ENCODE measurements at regions not wholly inside any gene's neighbourhood (a gene's known extent, or its start where the extent isn't known, plus 50 kb on each side); places are given as distances from the start of the nearest gene placed in this dataset.

DNA sequence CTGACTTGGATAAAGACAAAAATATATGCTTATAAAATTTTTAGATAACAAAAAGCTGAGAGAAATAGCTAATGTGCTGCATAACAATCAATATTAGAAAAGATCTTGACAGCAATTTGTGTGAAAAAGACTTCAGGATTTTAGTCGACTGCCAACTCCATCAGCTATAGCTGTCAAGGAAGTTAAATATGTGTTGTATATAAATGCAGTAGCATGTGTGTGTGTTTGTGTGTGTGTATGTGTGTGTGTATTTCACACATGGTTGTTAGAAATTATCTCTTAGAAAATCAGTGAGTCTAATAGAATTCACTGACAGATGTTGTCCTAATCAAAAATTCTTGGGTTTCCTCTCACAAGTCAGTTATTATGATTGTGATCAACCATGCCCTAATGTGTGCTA, 171.2 kb downstream of the CASP12 start:
- TF ChIP-seq ZNF423 (CRISPR knock-in tag; IDR thresholded peaks at IDR 0.05) (no peak), NR2C2 (CRISPR knock-in tag; IDR thresholded peaks at IDR 0.05) (no peak), SOX15 (CRISPR knock-in tag; IDR thresholded peaks at IDR 0.05) (no peak), FOXK1 (CRISPR knock-in tag; IDR thresholded peaks at IDR 0.05) (no peak), JUN (CRISPR knock-in tag; IDR thresholded peaks at IDR 0.05) (no peak), TEAD4 (CRISPR knock-in tag; IDR thresholded peaks at IDR 0.05) (no peak), ZNF219 (CRISPR knock-in tag; IDR thresholded peaks at IDR 0.05; ENCODE audit: borderline replicate concordance) (no peak)
- TF ChIP-seq, protein P1, sequence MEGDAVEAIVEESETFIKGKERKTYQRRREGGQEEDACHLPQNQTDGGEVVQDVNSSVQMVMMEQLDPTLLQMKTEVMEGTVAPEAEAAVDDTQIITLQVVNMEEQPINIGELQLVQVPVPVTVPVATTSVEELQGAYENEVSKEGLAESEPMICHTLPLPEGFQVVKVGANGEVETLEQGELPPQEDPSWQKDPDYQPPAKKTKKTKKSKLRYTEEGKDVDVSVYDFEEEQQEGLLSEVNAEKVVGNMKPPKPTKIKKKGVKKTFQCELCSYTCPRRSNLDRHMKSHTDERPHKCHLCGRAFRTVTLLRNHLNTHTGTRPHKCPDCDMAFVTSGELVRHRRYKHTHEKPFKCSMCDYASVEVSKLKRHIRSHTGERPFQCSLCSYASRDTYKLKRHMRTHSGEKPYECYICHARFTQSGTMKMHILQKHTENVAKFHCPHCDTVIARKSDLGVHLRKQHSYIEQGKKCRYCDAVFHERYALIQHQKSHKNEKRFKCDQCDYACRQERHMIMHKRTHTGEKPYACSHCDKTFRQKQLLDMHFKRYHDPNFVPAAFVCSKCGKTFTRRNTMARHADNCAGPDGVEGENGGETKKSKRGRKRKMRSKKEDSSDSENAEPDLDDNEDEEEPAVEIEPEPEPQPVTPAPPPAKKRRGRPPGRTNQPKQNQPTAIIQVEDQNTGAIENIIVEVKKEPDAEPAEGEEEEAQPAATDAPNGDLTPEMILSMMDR (IDR thresholded peaks at IDR 0.05), result no peak
- TF ChIP-seq, protein P2, sequence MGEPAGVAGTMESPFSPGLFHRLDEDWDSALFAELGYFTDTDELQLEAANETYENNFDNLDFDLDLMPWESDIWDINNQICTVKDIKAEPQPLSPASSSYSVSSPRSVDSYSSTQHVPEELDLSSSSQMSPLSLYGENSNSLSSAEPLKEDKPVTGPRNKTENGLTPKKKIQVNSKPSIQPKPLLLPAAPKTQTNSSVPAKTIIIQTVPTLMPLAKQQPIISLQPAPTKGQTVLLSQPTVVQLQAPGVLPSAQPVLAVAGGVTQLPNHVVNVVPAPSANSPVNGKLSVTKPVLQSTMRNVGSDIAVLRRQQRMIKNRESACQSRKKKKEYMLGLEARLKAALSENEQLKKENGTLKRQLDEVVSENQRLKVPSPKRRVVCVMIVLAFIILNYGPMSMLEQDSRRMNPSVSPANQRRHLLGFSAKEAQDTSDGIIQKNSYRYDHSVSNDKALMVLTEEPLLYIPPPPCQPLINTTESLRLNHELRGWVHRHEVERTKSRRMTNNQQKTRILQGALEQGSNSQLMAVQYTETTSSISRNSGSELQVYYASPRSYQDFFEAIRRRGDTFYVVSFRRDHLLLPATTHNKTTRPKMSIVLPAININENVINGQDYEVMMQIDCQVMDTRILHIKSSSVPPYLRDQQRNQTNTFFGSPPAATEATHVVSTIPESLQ (CRISPR knock-in tag; IDR thresholded peaks at IDR 0.05), result no peak
- TF ChIP-seq, protein P3, sequence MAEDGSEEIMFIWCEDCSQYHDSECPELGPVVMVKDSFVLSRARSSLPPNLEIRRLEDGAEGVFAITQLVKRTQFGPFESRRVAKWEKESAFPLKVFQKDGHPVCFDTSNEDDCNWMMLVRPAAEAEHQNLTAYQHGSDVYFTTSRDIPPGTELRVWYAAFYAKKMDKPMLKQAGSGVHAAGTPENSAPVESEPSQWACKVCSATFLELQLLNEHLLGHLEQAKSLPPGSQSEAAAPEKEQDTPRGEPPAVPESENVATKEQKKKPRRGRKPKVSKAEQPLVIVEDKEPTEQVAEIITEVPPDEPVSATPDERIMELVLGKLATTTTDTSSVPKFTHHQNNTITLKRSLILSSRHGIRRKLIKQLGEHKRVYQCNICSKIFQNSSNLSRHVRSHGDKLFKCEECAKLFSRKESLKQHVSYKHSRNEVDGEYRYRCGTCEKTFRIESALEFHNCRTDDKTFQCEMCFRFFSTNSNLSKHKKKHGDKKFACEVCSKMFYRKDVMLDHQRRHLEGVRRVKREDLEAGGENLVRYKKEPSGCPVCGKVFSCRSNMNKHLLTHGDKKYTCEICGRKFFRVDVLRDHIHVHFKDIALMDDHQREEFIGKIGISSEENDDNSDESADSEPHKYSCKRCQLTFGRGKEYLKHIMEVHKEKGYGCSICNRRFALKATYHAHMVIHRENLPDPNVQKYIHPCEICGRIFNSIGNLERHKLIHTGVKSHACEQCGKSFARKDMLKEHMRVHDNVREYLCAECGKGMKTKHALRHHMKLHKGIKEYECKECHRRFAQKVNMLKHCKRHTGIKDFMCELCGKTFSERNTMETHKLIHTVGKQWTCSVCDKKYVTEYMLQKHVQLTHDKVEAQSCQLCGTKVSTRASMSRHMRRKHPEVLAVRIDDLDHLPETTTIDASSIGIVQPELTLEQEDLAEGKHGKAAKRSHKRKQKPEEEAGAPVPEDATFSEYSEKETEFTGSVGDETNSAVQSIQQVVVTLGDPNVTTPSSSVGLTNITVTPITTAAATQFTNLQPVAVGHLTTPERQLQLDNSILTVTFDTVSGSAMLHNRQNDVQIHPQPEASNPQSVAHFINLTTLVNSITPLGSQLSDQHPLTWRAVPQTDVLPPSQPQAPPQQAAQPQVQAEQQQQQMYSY (CRISPR knock-in tag; IDR thresholded peaks at IDR 0.05), result no peak
- TF ChIP-seq, protein P4, sequence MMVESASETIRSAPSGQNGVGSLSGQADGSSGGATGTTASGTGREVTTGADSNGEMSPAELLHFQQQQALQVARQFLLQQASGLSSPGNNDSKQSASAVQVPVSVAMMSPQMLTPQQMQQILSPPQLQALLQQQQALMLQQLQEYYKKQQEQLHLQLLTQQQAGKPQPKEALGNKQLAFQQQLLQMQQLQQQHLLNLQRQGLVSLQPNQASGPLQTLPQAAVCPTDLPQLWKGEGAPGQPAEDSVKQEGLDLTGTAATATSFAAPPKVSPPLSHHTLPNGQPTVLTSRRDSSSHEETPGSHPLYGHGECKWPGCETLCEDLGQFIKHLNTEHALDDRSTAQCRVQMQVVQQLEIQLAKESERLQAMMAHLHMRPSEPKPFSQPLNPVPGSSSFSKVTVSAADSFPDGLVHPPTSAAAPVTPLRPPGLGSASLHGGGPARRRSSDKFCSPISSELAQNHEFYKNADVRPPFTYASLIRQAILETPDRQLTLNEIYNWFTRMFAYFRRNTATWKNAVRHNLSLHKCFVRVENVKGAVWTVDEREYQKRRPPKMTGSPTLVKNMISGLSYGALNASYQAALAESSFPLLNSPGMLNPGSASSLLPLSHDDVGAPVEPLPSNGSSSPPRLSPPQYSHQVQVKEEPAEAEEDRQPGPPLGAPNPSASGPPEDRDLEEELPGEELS (CRISPR knock-in tag; IDR thresholded peaks at IDR 0.05), result no peak
